Effector memory CD8-positive, alpha-beta T cell (primary cell): ENCODE measurements at regions not wholly inside any gene's neighbourhood (a gene's known extent, or its start where the extent isn't known, plus 50 kb on each side); places are given as distances from the start of the nearest gene placed in this dataset.

Experiments
- ATAC-seq: fragments of 150-1000 bp; cut with Tn5 transposase; replicated peaks from 2 replicates; pipeline ENCODE4 v1.10.0; 2021; ENCODE audit warnings: mild to moderate bottlenecking, moderate library complexity
- DNase-seq, 3 experiments: peaks; one replicate each; pipeline ENCODE4 v3.0.0; 2021
- H3K27ac Mint-ChIP-seq, 2 donors: one replicate each; pipeline ENCODE4 v1.8.0; 2022; ENCODE audit warnings: mild to moderate bottlenecking in 2 of 2, mixed read lengths in 2 of 2, moderate library complexity in 2 of 2
- H3K27me3 Mint-ChIP-seq, 2 donors: one replicate each; pipeline ENCODE4 v1.8.0; 2022; ENCODE audit warnings: mixed read lengths in 2 of 2
- H3K36me3 Mint-ChIP-seq: one replicate; pipeline ENCODE4 v1.8.0; 2022; ENCODE audit warnings: mild to moderate bottlenecking, moderate library complexity, mixed read lengths; ENCODE audit not compliant: insufficient read depth
- H3K4me1 Mint-ChIP-seq, 2 donors: one replicate each; pipeline ENCODE4 v1.8.0; 2022; ENCODE audit warnings: low read depth in 2 of 2, mixed read lengths in 2 of 2
- H3K4me3 Mint-ChIP-seq, 2 donors: one replicate each; pipeline ENCODE4 v1.8.0; 2022; ENCODE audit warnings: mild to moderate bottlenecking in 2 of 2, mixed read lengths in 2 of 2, moderate library complexity in 2 of 2
- H3K9me3 Mint-ChIP-seq, 2 donors: one replicate each; pipeline ENCODE4 v1.8.0; 2022; ENCODE audit warnings: mixed read lengths in 2 of 2

- Mint-ChIP-seq H3K36me3 (no peaks in the 10 kb centered on the region), H3K27ac (no peak overlapping the region), H3K9me3 (no peaks in the 10 kb centered on the region), H3K4me1 (no peaks in the 10 kb centered on the region), H3K4me3 (no peak overlapping the region), H3K27me3 (peaks cover 4% of the 10 kb centered on the region in 2 donors)
- DNase-seq (no peak), ATAC-seq (no peak)
Observed at GRCh38 chr18:47520263-47520662, 268.8 kb upstream of the SKOR2 start.

- no peaks in the 10 kb centered on the region for H3K27me3 Mint-ChIP-seq
- no peaks in the 10 kb centered on the region for H3K4me1 Mint-ChIP-seq
- no peak overlapping the region for H3K27ac Mint-ChIP-seq
- no peak for DNase-seq
- no peaks in the 10 kb centered on the region for H3K36me3 Mint-ChIP-seq
- H3K4me3 Mint-ChIP-seq: no peak overlapping the region
- no peaks in the 10 kb centered on the region for H3K9me3 Mint-ChIP-seq
- no peak for ATAC-seq
Observed at GRCh38 chr18:47519706-47520105, 268.2 kb upstream of the SKOR2 start.

- H3K36me3 Mint-ChIP-seq: no peaks in the 10 kb centered on the region
- H3K27ac Mint-ChIP-seq: no peak overlapping the region
- no peak overlapping the region for H3K4me3 Mint-ChIP-seq
- no peak for DNase-seq
- no peaks in the 10 kb centered on the region for H3K9me3 Mint-ChIP-seq
- no peaks in the 10 kb centered on the region for H3K4me1 Mint-ChIP-seq
- no peak for ATAC-seq
- H3K27me3 Mint-ChIP-seq: no peaks in the 10 kb centered on the region
Observed at GRCh38 chr18:47519277-47519676, 267.8 kb upstream of the SKOR2 start.

- no peak overlapping the region for H3K27ac Mint-ChIP-seq
Observed at GRCh38 chr18:47513614-47514013, 262.2 kb upstream of the SKOR2 start.

GRCh38 chr18:47512726-47513435, 261.4 kb upstream of the SKOR2 start:
- peaks cover 15 to 16% of the 10 kb centered on the region in 2 donors for H3K27me3 Mint-ChIP-seq
- ATAC-seq (no peak), DNase-seq (no peak)
- no peak overlapping the region for H3K4me3 Mint-ChIP-seq
- H3K4me1 Mint-ChIP-seq: no peaks in the 10 kb centered on the region
- no peak overlapping the region for H3K27ac Mint-ChIP-seq
- no peaks in the 10 kb centered on the region for H3K9me3 Mint-ChIP-seq
- H3K36me3 Mint-ChIP-seq: no peaks in the 10 kb centered on the region

More at GRCh38 chr18:47513614-47514013, 262.2 kb upstream of the SKOR2 start:
- Mint-ChIP-seq H3K27me3 (peaks cover 15 to 16% of the 10 kb centered on the region in 2 donors), H3K9me3 (no peaks in the 10 kb centered on the region), H3K36me3 (no peaks in the 10 kb centered on the region), H3K4me3 (no peak overlapping the region), H3K4me1 (no peaks in the 10 kb centered on the region)
- ATAC-seq (no peak), DNase-seq (no peak)

GRCh38 chr18:47512056-47512455, 260.6 kb upstream of the SKOR2 start:
- no peak overlapping the region for H3K27ac Mint-ChIP-seq
- DNase-seq (no peak), ATAC-seq (no peak)
- peaks cover 15 to 16% of the 10 kb centered on the region in 2 donors for H3K27me3 Mint-ChIP-seq
- H3K36me3 Mint-ChIP-seq: no peaks in the 10 kb centered on the region
- H3K9me3 Mint-ChIP-seq: no peaks in the 10 kb centered on the region
- no peaks in the 10 kb centered on the region for H3K4me1 Mint-ChIP-seq
- H3K4me3 Mint-ChIP-seq: no peak overlapping the region

GRCh38 chr18:47510831-47511230, 259.4 kb upstream of the SKOR2 start:
- H3K27me3 Mint-ChIP-seq: peaks cover 15 to 16% of the 10 kb centered on the region in 2 donors
- no peaks in the 10 kb centered on the region for H3K36me3 Mint-ChIP-seq
- H3K4me3 Mint-ChIP-seq: no peak overlapping the region
- no peak for DNase-seq
- no peak for ATAC-seq
- no peaks in the 10 kb centered on the region for H3K9me3 Mint-ChIP-seq
- H3K27ac Mint-ChIP-seq: no peak overlapping the region
- H3K4me1 Mint-ChIP-seq: no peaks in the 10 kb centered on the region

GRCh38 chr18:47507651-47508050, 256.2 kb upstream of the SKOR2 start:
- Mint-ChIP-seq H3K9me3 (no peaks in the 10 kb centered on the region), H3K36me3 (no peaks in the 10 kb centered on the region), H3K4me3 (no peak overlapping the region), H3K27ac (no peak overlapping the region), H3K27me3 (peaks cover 3 to 10% of the 10 kb centered on the region in 2 donors), H3K4me1 (no peaks in the 10 kb centered on the region)
- DNase-seq (no peak), ATAC-seq (no peak)

GRCh38 chr18:47506897-47507296, 255.4 kb upstream of the SKOR2 start:
- no peak for ATAC-seq
- Mint-ChIP-seq H3K9me3 (no peaks in the 10 kb centered on the region), H3K4me3 (no peak overlapping the region), H3K36me3 (no peaks in the 10 kb centered on the region), H3K27me3 (peaks cover 0 to 4% of the 10 kb centered on the region in 2 donors), H3K4me1 (no peaks in the 10 kb centered on the region), H3K27ac (no peak overlapping the region)
- no peak for DNase-seq

- ATAC-seq (no peak), DNase-seq (no peak)
- H3K36me3 Mint-ChIP-seq: no peaks in the 10 kb centered on the region
Observed at GRCh38 chr18:47501946-47502345, 250.5 kb upstream of the SKOR2 start.

GRCh38 chr18:47500930-47501329, 249.5 kb upstream of the SKOR2 start:
- Mint-ChIP-seq H3K4me1 (no peaks in the 10 kb centered on the region), H3K4me3 (no peak overlapping the region), H3K9me3 (peaks cover 2 to 7% of the 10 kb centered on the region in 2 donors), H3K27ac (no peak overlapping the region), H3K27me3 (peaks cover 5 to 9% of the 10 kb centered on the region in 2 donors), H3K36me3 (no peaks in the 10 kb centered on the region)
- ATAC-seq: no peak
- DNase-seq: no peak

More at GRCh38 chr18:47501946-47502345, 250.5 kb upstream of the SKOR2 start:
- Mint-ChIP-seq H3K4me3 (no peak overlapping the region), H3K4me1 (no peaks in the 10 kb centered on the region), H3K9me3 (peaks cover 0 to 7% of the 10 kb centered on the region in 2 donors), H3K27me3 (peaks cover 5 to 7% of the 10 kb centered on the region in 2 donors), H3K27ac (no peak overlapping the region)

- Mint-ChIP-seq H3K27ac (no peak overlapping the region), H3K9me3 (peaks cover 0 to 2% of the 10 kb centered on the region in 2 donors), H3K4me3 (no peak overlapping the region), H3K36me3 (no peaks in the 10 kb centered on the region), H3K4me1 (no peaks in the 10 kb centered on the region), H3K27me3 (peaks cover 0 to 16% of the 10 kb centered on the region in 2 donors)
- DNase-seq (no peak), ATAC-seq (no peak)
Observed at GRCh38 chr18:47492691-47493090, 241.2 kb upstream of the SKOR2 start.

- H3K36me3 Mint-ChIP-seq: no peaks in the 10 kb centered on the region
- ATAC-seq (no peak), DNase-seq (no peak)
Observed at GRCh38 chr18:47490882-47491281, 239.4 kb upstream of the SKOR2 start.

GRCh38 chr18:47485221-47485797, 233.8 kb upstream of the SKOR2 start:
- no peaks in the 10 kb centered on the region for H3K36me3 Mint-ChIP-seq
- ATAC-seq: no peak
- H3K9me3 Mint-ChIP-seq: no peaks in the 10 kb centered on the region
- H3K27me3 Mint-ChIP-seq: peaks cover 17 to 29% of the 10 kb centered on the region in 2 donors
- H3K4me3 Mint-ChIP-seq: no peak overlapping the region
- no peak overlapping the region for H3K27ac Mint-ChIP-seq
- no peak for DNase-seq
- no peaks in the 10 kb centered on the region for H3K4me1 Mint-ChIP-seq

More at GRCh38 chr18:47490882-47491281, 239.4 kb upstream of the SKOR2 start:
- peaks cover 0 to 7% of the 10 kb centered on the region in 2 donors for H3K27me3 Mint-ChIP-seq
- H3K9me3 Mint-ChIP-seq: no peaks in the 10 kb centered on the region
- H3K4me1 Mint-ChIP-seq: no peaks in the 10 kb centered on the region
- no peak overlapping the region for H3K4me3 Mint-ChIP-seq
- no peak overlapping the region for H3K27ac Mint-ChIP-seq
